HCT116 (cell line): ENCODE measurements at regions not wholly inside any gene's neighbourhood (a gene's known extent, or its start where the extent isn't known, plus 50 kb on each side); places are given as distances from the start of the nearest gene placed in this dataset.

Source experiments
- ATAC-seq: fragments of 200-7000 bp; cut with Tn5 transposase; 2 replicates; pipeline ENCODE4 v1.9.1; 2020; ENCODE audit warnings: mild to moderate bottlenecking, moderate library complexity
- BruUV-seq: library from RNA; stranded (reverse); fragments of 400-500 nt; replicated peaks from 2 replicates; lab custom pipeline; 2021; lab: Mats Ljungman, UMichigan
- CTCF ChIA-PET: fragments of 300-600 bp; sonication (Branson Sonifier 250); formaldehyde crosslinking; loops from one replicate; lab custom pipeline; 2021; ENCODE audit warnings: antibody characterized with exemption; lab: Charles Lee
- POLR2A ChIA-PET: fragments of 300-600, 350-600 bp; sonication (Branson Sonifier 250); formaldehyde crosslinking; loops from one replicate; lab custom pipeline; 2021; ENCODE audit warnings: antibody characterized with exemption; lab: Charles Lee
- RAD21 ChIA-PET, 2 experiments: fragments of 300-600 bp; sonication (Branson Sonifier 250); formaldehyde crosslinking; loops; one replicate each; lab custom pipeline; 2023; ENCODE audit warnings: low total read pairs in 2 of 2; ENCODE audit not compliant: uncharacterized antibody in 2 of 2, unreplicated experiment in 2 of 2, low non-redundant PET in 1 of 2; lab: Charles Lee
- DNase-seq: peaks from one replicate; pipeline ENCODE4 v3.0.0-alpha.2; 2010; ENCODE audit warnings: low read depth, low spot score
- H2AFZ ChIP-seq: fragments of 200-600 bp; shearing (Covaris generic), sonication (generic); 2 replicates; pipeline ENCODE4 v1.6.1; 2017; ENCODE audit warnings: low read depth, mixed run types, mixed read lengths, antibody characterized with exemption, low read length; ENCODE audit not compliant: poor library complexity, severe bottlenecking
- H3K27ac ChIP-seq: 2 replicates; pipeline ENCODE4 v1.5.1; 2012; ENCODE audit warnings: low read depth, low read length
- H3K27me3 ChIP-seq: fragments of 200-600 bp; sonication (generic); 2 replicates; pipeline ENCODE4 v1.6.1; 2016; ENCODE audit warnings: mixed run types, low read length, mixed read lengths; ENCODE audit not compliant: insufficient read depth
- H3K36me3 ChIP-seq, 2 experiments: fragments of 200-500 bp in 1 of 2; fragments of 200-600 bp in 1 of 2; sonication (Bioruptor generic) in 1 of 2; sonication (generic) in 1 of 2; 2 replicates each; pipeline versions ENCODE4 v1.5.1 to v1.6.1; 2014 to 2016; ENCODE audit warnings: low read length in 2 of 2, inconsistent platforms in 1 of 2, mixed read lengths in 1 of 2, mixed run types in 1 of 2; ENCODE audit not compliant: insufficient read depth in 2 of 2, control insufficient read depth in 1 of 2
- H3K4me1 ChIP-seq, 2 experiments: fragments of 200-600 bp in 1 of 2; sonication (generic) in 1 of 2; 2 replicates each; pipeline versions ENCODE4 v1.5.1 to v1.6.1; 2012 to 2017; ENCODE audit warnings: low read length in 2 of 2, inconsistent platforms in 1 of 2, mild to moderate bottlenecking in 1 of 2, mixed read lengths in 1 of 2, mixed run types in 1 of 2, moderate library complexity in 1 of 2; ENCODE audit not compliant: insufficient read depth in 2 of 2, control insufficient read depth in 1 of 2
- H3K4me2 ChIP-seq: fragments of 200-600 bp; sonication (generic); 2 replicates; pipeline ENCODE4 v1.6.1; 2017; ENCODE audit warnings: mixed run types, low read length, mixed read lengths
- H3K4me3 ChIP-seq, 2 experiments: fragments of 200-600 bp in 1 of 2; sonication (generic) in 1 of 2; replicated peaks in 1 of 2; 2 replicates each; pipeline ENCODE4 v1.5.1; 2011 to 2016; ENCODE audit warnings: low read length in 2 of 2, control low read depth in 1 of 2, low read depth in 1 of 2, mild to moderate bottlenecking in 1 of 2, mixed read lengths in 1 of 2, mixed run types in 1 of 2
- H3K79me2 ChIP-seq: fragments of 200-600 bp; sonication (generic); 2 replicates; pipeline ENCODE4 v1.6.1; 2017; ENCODE audit warnings: mild to moderate bottlenecking, mixed run types, low read length, moderate library complexity, mixed read lengths; ENCODE audit not compliant: insufficient read depth
- H3K9ac ChIP-seq: fragments of 200-600 bp; sonication (generic); 2 replicates; pipeline ENCODE4 v1.6.1; 2016; ENCODE audit warnings: low read length, mixed read lengths
- H3K9me2 ChIP-seq: fragments of 200-600 bp; sonication (generic), shearing (Covaris generic); 2 replicates; pipeline ENCODE4 v1.6.1; 2017; ENCODE audit warnings: mixed run types, mild to moderate bottlenecking, moderate library complexity; ENCODE audit not compliant: insufficient read depth
- H3K9me3 ChIP-seq, 2 experiments: fragments of 200-500 bp in 1 of 2; fragments of 200-600 bp in 1 of 2; sonication (Bioruptor generic) in 1 of 2; sonication (generic) in 1 of 2; 2 replicates each; pipeline ENCODE4 v1.6.1; 2014 to 2017; ENCODE audit warnings: low read length in 2 of 2, mixed read lengths in 2 of 2, inconsistent platforms in 1 of 2, low read depth in 1 of 2, mild to moderate bottlenecking in 1 of 2, mixed run types in 1 of 2, moderate library complexity in 1 of 2; ENCODE audit not compliant: control insufficient read depth in 1 of 2, insufficient read depth in 1 of 2
- H4K20me1 ChIP-seq: fragments of 200-600 bp; sonication (generic), shearing (Covaris generic); 2 replicates; pipeline ENCODE4 v1.6.1; 2017; ENCODE audit warnings: mixed run types, mild to moderate bottlenecking, moderate library complexity; ENCODE audit not compliant: insufficient read depth
- ATF3 ChIP-seq: IDR thresholded peaks from 2 replicates; pipeline ENCODE4 v1.6.1; 2012
- CBX3 ChIP-seq: IDR thresholded peaks from 2 replicates; pipeline ENCODE4 v1.6.1; 2012; ENCODE audit warnings: low read depth
- ELF1 ChIP-seq: IDR thresholded peaks from 2 replicates; pipeline ENCODE4 v1.6.1; 2012; ENCODE audit warnings: low read depth, borderline replicate concordance
- MAX ChIP-seq: IDR thresholded peaks from 2 replicates; pipeline ENCODE4 v1.6.1; 2012
- RAD21 ChIP-seq: IDR thresholded peaks from 2 replicates; pipeline ENCODE4 v1.6.1; 2012; ENCODE audit warnings: low read depth, mild to moderate bottlenecking
- REST ChIP-seq: IDR thresholded peaks from 2 replicates; pipeline ENCODE4 v1.6.1; 2012; ENCODE audit warnings: low read depth
- SIN3A ChIP-seq: IDR thresholded peaks from 2 replicates; pipeline ENCODE4 v1.6.1; 2012; ENCODE audit warnings: low read depth
- intact Hi-C: fragments of 100-400 bp; cut with micrococcal nuclease; formaldehyde crosslinking; loops from 2 replicates; pipeline ENCODE4 v1.10.0; 2022
- TF ChIP-seq, protein P1 (sequence below), 3 experiments: fragments of 200-600 bp in 1 of 3; sonication (generic) in 1 of 3; IDR thresholded peaks in 2 of 3; conservative IDR thresholded peaks in 1 of 3; 2 replicates each; pipeline ENCODE4 v1.5.1; 2012 to 2017; ENCODE audit warnings: low read depth in 2 of 3, low read length in 2 of 3, antibody characterized with exemption in 1 of 3, borderline replicate concordance in 1 of 3, control low read depth in 1 of 3, mild to moderate bottlenecking in 1 of 3, mixed read lengths in 1 of 3, mixed run types in 1 of 3, moderate library complexity in 1 of 3; ENCODE audit not compliant: insufficient read depth in 1 of 3
- TF ChIP-seq, protein P2 (sequence below): IDR thresholded peaks from 2 replicates; pipeline ENCODE4 v1.6.1; 2011; ENCODE audit warnings: mild to moderate bottlenecking, low read length, moderate library complexity; ENCODE audit not compliant: insufficient replicate concordance; ENCODE audit errors: extremely low read depth

GRCh38 chr13:99642006-99642405 lies 140.7 kb downstream of the TM9SF2 start:
- H3K4me3 ChIP-seq: no peak overlapping the region
- H3K36me3 ChIP-seq: no peaks in the 10 kb centered on the region
- H2AFZ ChIP-seq: no peak overlapping the region
- no peaks in the 10 kb centered on the region for H3K9me3 ChIP-seq
- H3K9me2 ChIP-seq: no peaks in the 10 kb centered on the region
- no peaks in the 10 kb centered on the region for H3K27me3 ChIP-seq
- H3K27ac ChIP-seq: no peak overlapping the region
- no TSS peak for BruUV-seq
- DNase-seq (no peak), ATAC-seq (no peak)
- POLR2A ChIA-PET: no interaction called here
- H3K4me2 ChIP-seq: no peak overlapping the region
- H3K79me2 ChIP-seq: no peaks in the 10 kb centered on the region
- no peaks in the 10 kb centered on the region for H4K20me1 ChIP-seq
- no peaks in the 10 kb centered on the region for H3K4me1 ChIP-seq
- TF ChIP-seq CBX3: no peak
- no peak for TF ChIP-seq RAD21
- TF ChIP-seq, protein P1, sequence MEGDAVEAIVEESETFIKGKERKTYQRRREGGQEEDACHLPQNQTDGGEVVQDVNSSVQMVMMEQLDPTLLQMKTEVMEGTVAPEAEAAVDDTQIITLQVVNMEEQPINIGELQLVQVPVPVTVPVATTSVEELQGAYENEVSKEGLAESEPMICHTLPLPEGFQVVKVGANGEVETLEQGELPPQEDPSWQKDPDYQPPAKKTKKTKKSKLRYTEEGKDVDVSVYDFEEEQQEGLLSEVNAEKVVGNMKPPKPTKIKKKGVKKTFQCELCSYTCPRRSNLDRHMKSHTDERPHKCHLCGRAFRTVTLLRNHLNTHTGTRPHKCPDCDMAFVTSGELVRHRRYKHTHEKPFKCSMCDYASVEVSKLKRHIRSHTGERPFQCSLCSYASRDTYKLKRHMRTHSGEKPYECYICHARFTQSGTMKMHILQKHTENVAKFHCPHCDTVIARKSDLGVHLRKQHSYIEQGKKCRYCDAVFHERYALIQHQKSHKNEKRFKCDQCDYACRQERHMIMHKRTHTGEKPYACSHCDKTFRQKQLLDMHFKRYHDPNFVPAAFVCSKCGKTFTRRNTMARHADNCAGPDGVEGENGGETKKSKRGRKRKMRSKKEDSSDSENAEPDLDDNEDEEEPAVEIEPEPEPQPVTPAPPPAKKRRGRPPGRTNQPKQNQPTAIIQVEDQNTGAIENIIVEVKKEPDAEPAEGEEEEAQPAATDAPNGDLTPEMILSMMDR (IDR thresholded peaks at IDR 0.05 in 2 of 3, conservative IDR thresholded peaks at IDR 0.05 in 1 of 3; ENCODE audit: borderline replicate concordance in 1 of 3, insufficient read depth in 1 of 3, low read depth in 2 of 3, low read length in 2 of 3): no peak
- TF ChIP-seq SIN3A: no peak
- no peak for TF ChIP-seq REST
- no peak for TF ChIP-seq ELF1
- TF ChIP-seq, protein P2, sequence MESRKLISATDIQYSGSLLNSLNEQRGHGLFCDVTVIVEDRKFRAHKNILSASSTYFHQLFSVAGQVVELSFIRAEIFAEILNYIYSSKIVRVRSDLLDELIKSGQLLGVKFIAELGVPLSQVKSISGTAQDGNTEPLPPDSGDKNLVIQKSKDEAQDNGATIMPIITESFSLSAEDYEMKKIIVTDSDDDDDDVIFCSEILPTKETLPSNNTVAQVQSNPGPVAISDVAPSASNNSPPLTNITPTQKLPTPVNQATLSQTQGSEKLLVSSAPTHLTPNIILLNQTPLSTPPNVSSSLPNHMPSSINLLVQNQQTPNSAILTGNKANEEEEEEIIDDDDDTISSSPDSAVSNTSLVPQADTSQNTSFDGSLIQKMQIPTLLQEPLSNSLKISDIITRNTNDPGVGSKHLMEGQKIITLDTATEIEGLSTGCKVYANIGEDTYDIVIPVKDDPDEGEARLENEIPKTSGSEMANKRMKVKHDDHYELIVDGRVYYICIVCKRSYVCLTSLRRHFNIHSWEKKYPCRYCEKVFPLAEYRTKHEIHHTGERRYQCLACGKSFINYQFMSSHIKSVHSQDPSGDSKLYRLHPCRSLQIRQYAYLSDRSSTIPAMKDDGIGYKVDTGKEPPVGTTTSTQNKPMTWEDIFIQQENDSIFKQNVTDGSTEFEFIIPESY: no peak
- no peak for TF ChIP-seq MAX
- TF ChIP-seq ATF3: no peak
- RAD21 ChIA-PET: no interaction called here
- CTCF ChIA-PET: no interaction called here
- intact Hi-C loops: no loop called here
- H3K9ac ChIP-seq: no peak overlapping the region
